GM12878 (cell line): ENCODE measurements at regions not wholly inside any gene's neighbourhood (a gene's known extent, or its start where the extent isn't known, plus 50 kb on each side); places are given as distances from the start of the nearest gene placed in this dataset.

ENCODE experiments used
- ATAC-seq: fragments of 200-7000 bp; cut with Tn5 transposase; 3 replicates; pipeline ENCODE4 v1.9.1; 2020; ENCODE audit warnings: mild to moderate bottlenecking, moderate library complexity
- BruUV-seq: library from RNA; stranded (reverse); fragments of 400-500 nt; replicated peaks from 2 replicates; lab custom pipeline; 2021; lab: Mats Ljungman, UMichigan
- CTCF ChIA-PET: fragments of 300-600 bp; sonication (Branson Sonifier 250); formaldehyde crosslinking; extraction: SDS; loops from one replicate; lab custom pipeline; 2021; ENCODE audit warnings: inconsistent platforms; lab: Yijun Ruan, JAX
- POLR2A ChIA-PET: fragments of 350-600 bp; formaldehyde crosslinking; extraction: SDS; loops from one replicate; lab custom pipeline; 2021; ENCODE audit warnings: inconsistent platforms; lab: Charles Lee
- RAD21 ChIA-PET: fragments of 300-600 bp; sonication (Branson Sonifier 250); formaldehyde crosslinking; loops from one replicate; lab custom pipeline; 2023; ENCODE audit warnings: antibody characterized with exemption; ENCODE audit not compliant: unreplicated experiment; lab: Charles Lee
- SMC1A ChIA-PET: fragments of 300-600 bp; sonication (Branson Sonifier 250); formaldehyde crosslinking; loops from one replicate; lab custom pipeline; 2023; ENCODE audit not compliant: unreplicated experiment, uncharacterized antibody; lab: Charles Lee
- DNase-seq: peaks from one replicate; pipeline ENCODE4 v3.0.0-alpha.2; 2011; ENCODE audit warnings: low read depth, low spot score
- FAIRE-seq: peaks from 3 replicates; lab custom pipeline; 2011; peaks lifted over from hg19 to GRCh38; lab: Jason Lieb, UNC
- H2AFZ ChIP-seq: 2 replicates; pipeline ENCODE4 v1.6.0; 2011; ENCODE audit warnings: low read depth, low read length, control low read depth; ENCODE audit not compliant: control insufficient read depth
- H3K27ac ChIP-seq: 2 replicates; pipeline ENCODE4 v1.5.1; 2011; ENCODE audit warnings: control low read depth; ENCODE audit not compliant: control insufficient read depth, insufficient read depth
- H3K27me3 ChIP-seq, 2 experiments: replicated peaks in 1 of 2; 2 replicates each; pipeline versions ENCODE4 v1.6.0 to v1.6.1; 2011; ENCODE audit warnings: low read length in 1 of 2; ENCODE audit not compliant: control insufficient read depth in 2 of 2, insufficient read depth in 2 of 2
- H3K36me3 ChIP-seq, 2 experiments: 2 replicates each; pipeline ENCODE4 v1.5.1; 2011; ENCODE audit warnings: low read length in 1 of 2; ENCODE audit not compliant: control insufficient read depth in 2 of 2, insufficient read depth in 2 of 2
- H3K4me1 ChIP-seq: 2 replicates; pipeline ENCODE4 v1.6.1; 2011; ENCODE audit warnings: mild to moderate bottlenecking, low read length, moderate library complexity, mixed read lengths; ENCODE audit not compliant: control insufficient read depth, insufficient read depth
- H3K4me2 ChIP-seq: 2 replicates; pipeline ENCODE4 v1.6.0; 2011; ENCODE audit warnings: control low read depth; ENCODE audit not compliant: control insufficient read depth, insufficient read depth
- H3K4me3 ChIP-seq: fragments of 200-600 bp; sonication (generic); 2 replicates; pipeline ENCODE4 v1.5.1; 2016
- H3K79me2 ChIP-seq: 2 replicates; pipeline ENCODE4 v1.6.0; 2011; ENCODE audit warnings: low read length; ENCODE audit not compliant: control insufficient read depth, insufficient read depth
- H3K9ac ChIP-seq: 2 replicates; pipeline ENCODE4 v1.8.0; 2011; ENCODE audit warnings: low read length, control low read depth, mixed read lengths; ENCODE audit not compliant: control insufficient read depth, insufficient read depth
- H3K9me3 ChIP-seq: replicated peaks from 3 replicates; pipeline ENCODE4 v1.5.1; 2011; ENCODE audit warnings: mild to moderate bottlenecking, low read length; ENCODE audit not compliant: control insufficient read depth, insufficient read depth
- H4K20me1 ChIP-seq: 2 replicates; pipeline ENCODE4 v1.6.0; 2011; ENCODE audit not compliant: control insufficient read depth, insufficient read depth
- HDAC6 ChIP-seq: fragments of 200-600 bp; sonication (generic); IDR thresholded peaks from one replicate; pipeline ENCODE4 v1.8.0; 2017; ENCODE audit warnings: antibody characterized with exemption; ENCODE audit not compliant: unreplicated experiment
- HDGF ChIP-seq: fragments of 450-650 bp; IDR thresholded peaks from 2 replicates; pipeline ENCODE4 v1.6.1; 2016; ENCODE audit warnings: antibody characterized with exemption
- IKZF2 ChIP-seq, 2 experiments: fragments of 450-650 bp; IDR thresholded peaks; 2 replicates each; pipeline ENCODE4 v1.6.1; 2017; ENCODE audit warnings: mild to moderate bottlenecking in 2 of 2, moderate library complexity in 2 of 2
- JUNB ChIP-seq: IDR thresholded peaks from 2 replicates; pipeline ENCODE4 v1.6.1; 2016; ENCODE audit warnings: antibody characterized with exemption, mild to moderate bottlenecking
- JUND ChIP-seq: IDR thresholded peaks from 2 replicates; pipeline ENCODE4 v1.6.1; 2012; ENCODE audit warnings: low read depth, mild to moderate bottlenecking, low read length, improper control_type of control experiment, moderate library complexity
- NFXL1 ChIP-seq: fragments of 450-650 bp; IDR thresholded peaks from 2 replicates; pipeline ENCODE4 v1.6.1; 2017; ENCODE audit warnings: antibody characterized with exemption, mild to moderate bottlenecking, borderline replicate concordance
- NFYB ChIP-seq: IDR thresholded peaks from 2 replicates; pipeline ENCODE4 v1.6.1; 2011; ENCODE audit warnings: low read depth, mild to moderate bottlenecking, low read length, improper control_type of control experiment, moderate library complexity; ENCODE audit not compliant: insufficient read depth
- NR2C2 ChIP-seq: IDR thresholded peaks from 2 replicates; pipeline ENCODE4 v1.6.1; 2011; ENCODE audit warnings: borderline replicate concordance, low read depth; ENCODE audit not compliant: control insufficient read depth, insufficient read length
- PAX5 ChIP-seq: IDR thresholded peaks from 2 replicates; pipeline ENCODE4 v1.6.1; 2011; ENCODE audit warnings: low read depth, low read length, borderline replicate concordance
- PBX3 ChIP-seq: IDR thresholded peaks from 2 replicates; pipeline ENCODE4 v1.6.1; 2011; ENCODE audit warnings: mild to moderate bottlenecking, low read depth, low read length, moderate library complexity; ENCODE audit not compliant: insufficient replicate concordance
- POLR2AphosphoS2 ChIP-seq: IDR thresholded peaks from 2 replicates; pipeline ENCODE4 v1.6.1; 2011; ENCODE audit warnings: low read depth, mild to moderate bottlenecking, low read length, improper control_type of control experiment, moderate library complexity
- RAD21 ChIP-seq: IDR thresholded peaks from 2 replicates; pipeline ENCODE4 v1.6.1; 2011; ENCODE audit warnings: mild to moderate bottlenecking, low read depth, low read length, moderate library complexity; ENCODE audit not compliant: insufficient read depth
- SUZ12 ChIP-seq: fragments of 200-600 bp; sonication (generic); IDR thresholded peaks from one replicate; pipeline ENCODE4 v1.6.1; 2018; ENCODE audit warnings: antibody characterized with exemption, mild to moderate bottlenecking; ENCODE audit not compliant: unreplicated experiment
- ZNF274 ChIP-seq: IDR thresholded peaks from one replicate; pipeline ENCODE4 v1.8.0; 2011; ENCODE audit not compliant: insufficient read length, insufficient read depth
- ZNF384 ChIP-seq: IDR thresholded peaks from 2 replicates; pipeline ENCODE4 v1.6.1; 2012; ENCODE audit warnings: low read depth, mild to moderate bottlenecking, low read length, improper control_type of control experiment, borderline replicate concordance
- WGBS: methylation state at CpG from one replicate; pipeline ENCODE4 v1.1.6; 2016; ENCODE audit warnings: low lambda C conversion rate; ENCODE audit not compliant: insufficient replicate concordance, insufficient coverage; ENCODE audit errors: missing lambda C conversion rate; 5-methylcytosine and 5-hydroxymethylcytosine counted together
- in situ Hi-C: fragments of 300-500 bp; cut with MboI; formaldehyde crosslinking; loops from 9 replicates; pipeline ENCODE4 v1.14.3; 2018; ENCODE audit warnings: mixed read lengths
- intact Hi-C: fragments of 100-400 bp; cut with micrococcal nuclease; formaldehyde crosslinking; loops from one replicate; pipeline ENCODE4 v1.14.2; 2022; ENCODE audit not compliant: unreplicated experiment
- TF ChIP-seq, protein P1 (sequence below): fragments of 150-350 bp; IDR thresholded peaks from 2 replicates; pipeline ENCODE4 v1.6.1; 2014; ENCODE audit warnings: mild to moderate bottlenecking, low read depth, low read length

DNA sequence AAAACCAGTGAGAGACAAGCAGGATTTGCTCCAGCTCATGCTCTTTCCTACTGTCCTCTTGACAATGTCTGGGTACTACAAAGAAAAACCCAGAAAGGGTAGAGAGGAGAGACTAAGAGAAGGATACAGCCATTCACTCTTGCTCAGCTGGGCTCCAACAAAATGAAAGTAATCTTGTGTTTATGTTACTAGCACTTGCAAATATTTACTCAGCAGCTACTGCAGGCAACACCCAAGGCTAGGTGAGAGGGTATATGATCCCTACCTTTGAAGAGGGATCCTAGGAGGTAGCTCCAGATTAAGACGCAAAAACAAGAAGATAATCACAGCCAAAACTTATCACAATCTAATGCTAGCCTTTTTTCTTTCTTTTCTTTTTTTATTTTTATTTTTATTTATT is 329.6 kb upstream of the ACVR2A start (continued):
- TF ChIP-seq, protein P1, sequence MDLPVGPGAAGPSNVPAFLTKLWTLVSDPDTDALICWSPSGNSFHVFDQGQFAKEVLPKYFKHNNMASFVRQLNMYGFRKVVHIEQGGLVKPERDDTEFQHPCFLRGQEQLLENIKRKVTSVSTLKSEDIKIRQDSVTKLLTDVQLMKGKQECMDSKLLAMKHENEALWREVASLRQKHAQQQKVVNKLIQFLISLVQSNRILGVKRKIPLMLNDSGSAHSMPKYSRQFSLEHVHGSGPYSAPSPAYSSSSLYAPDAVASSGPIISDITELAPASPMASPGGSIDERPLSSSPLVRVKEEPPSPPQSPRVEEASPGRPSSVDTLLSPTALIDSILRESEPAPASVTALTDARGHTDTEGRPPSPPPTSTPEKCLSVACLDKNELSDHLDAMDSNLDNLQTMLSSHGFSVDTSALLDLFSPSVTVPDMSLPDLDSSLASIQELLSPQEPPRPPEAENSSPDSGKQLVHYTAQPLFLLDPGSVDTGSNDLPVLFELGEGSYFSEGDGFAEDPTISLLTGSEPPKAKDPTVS = no peak
- TF ChIP-seq SUZ12 (no peak), PBX3 (no peak), HDAC6 (no peak), ZNF384 (no peak)

- TF ChIP-seq IKZF2 (IDR thresholded peaks at IDR 0.05) (no peak), NFYB (no peak), NR2C2 (no peak), POLR2AphosphoS2 (no peak), RAD21 (no peak), ZNF274 (no peak), JUND (no peak), NFXL1 (no peak), PAX5 (no peak), HDGF (no peak), JUNB (no peak)
These were observed 332.6 kb upstream of the ACVR2A start for GRCh38 chr2:147512206-147512605.

More at GRCh38 chr2:147512206-147512605, 332.6 kb upstream of the ACVR2A start:
- no peaks in the 10 kb centered on the region for H3K36me3 ChIP-seq
- H3K27me3 ChIP-seq = no peaks in the 10 kb centered on the region
- BruUV-seq = no TSS peak
- H4K20me1 ChIP-seq = no peaks in the 10 kb centered on the region
- H3K4me1 ChIP-seq = no peaks in the 10 kb centered on the region
- FAIRE-seq (no peak), ATAC-seq (no peak), DNase-seq (no peak)
- intact Hi-C loops (no loop called here), in situ Hi-C loops (no loop called here)
- POLR2A ChIA-PET = no interaction called here
- H3K27ac ChIP-seq = no peak overlapping the region
- RAD21 ChIA-PET = no interaction called here
- no peaks in the 10 kb centered on the region; the same call in 2 of the 3 replicates for H3K9me3 ChIP-seq
- no peaks in the 10 kb centered on the region for H3K79me2 ChIP-seq
- 5% methylated on average over 5 of the region's 5 CpGs for WGBS
- no peak overlapping the region for H3K9ac ChIP-seq
- H3K4me2 ChIP-seq = no peak overlapping the region
- CTCF ChIA-PET = interaction anchor here (1.7 kb wide), 1 partner anchor 9 kb away, joined by 3 read pairs; no protein-coding TSS in a partner anchor
- no peak overlapping the region for H3K4me3 ChIP-seq
- SMC1A ChIA-PET = no interaction called here
- H2AFZ ChIP-seq = no peak overlapping the region
